Astrocyte (in vitro differentiated cells and primary cell): ENCODE measurements at regions not wholly inside any gene's neighbourhood (a gene's known extent, or its start where the extent isn't known, plus 50 kb on each side); places are given as distances from the start of the nearest gene placed in this dataset.
"Not testable (repeated sequence)": the region's sequence is repeated elsewhere in the genome, so short reads cannot be mapped to it uniquely, and the experiment has no call there.

ENCODE experiments used
- EZH2 ChIP-seq: IDR thresholded peaks from 2 replicates; pipeline ENCODE4 v1.6.1; 2012; ENCODE audit warnings: mild to moderate bottlenecking, low read length, inconsistent platforms; ENCODE audit not compliant: insufficient read depth
- TF ChIP-seq, protein P1 (sequence below): IDR thresholded peaks from 2 replicates; pipeline ENCODE4 v1.5.1; 2011; ENCODE audit warnings: low read depth, mild to moderate bottlenecking, inconsistent platforms, low read length, moderate library complexity; ENCODE audit not compliant: insufficient read depth

DNA sequence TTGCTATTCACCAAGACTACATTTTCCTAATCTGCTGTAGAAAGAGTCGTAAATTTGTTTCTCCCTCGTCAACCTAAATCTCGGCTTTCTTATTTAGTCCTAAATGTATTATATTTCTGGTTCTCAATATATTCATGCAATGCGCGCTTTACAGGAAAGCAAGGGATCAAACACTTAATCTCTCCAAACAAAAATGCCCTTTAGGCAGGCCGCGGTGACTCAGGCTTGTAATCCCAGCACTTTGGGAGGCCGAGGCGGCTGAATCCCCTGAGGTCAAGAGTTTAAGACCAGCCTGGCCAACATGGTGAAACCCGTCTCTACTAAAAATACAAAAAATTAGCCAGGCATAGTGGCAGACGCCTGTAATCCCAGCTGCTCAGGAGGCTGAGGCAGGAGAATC, 376.0 kb downstream of the PPP4R3C start:
- TF ChIP-seq, protein P1, sequence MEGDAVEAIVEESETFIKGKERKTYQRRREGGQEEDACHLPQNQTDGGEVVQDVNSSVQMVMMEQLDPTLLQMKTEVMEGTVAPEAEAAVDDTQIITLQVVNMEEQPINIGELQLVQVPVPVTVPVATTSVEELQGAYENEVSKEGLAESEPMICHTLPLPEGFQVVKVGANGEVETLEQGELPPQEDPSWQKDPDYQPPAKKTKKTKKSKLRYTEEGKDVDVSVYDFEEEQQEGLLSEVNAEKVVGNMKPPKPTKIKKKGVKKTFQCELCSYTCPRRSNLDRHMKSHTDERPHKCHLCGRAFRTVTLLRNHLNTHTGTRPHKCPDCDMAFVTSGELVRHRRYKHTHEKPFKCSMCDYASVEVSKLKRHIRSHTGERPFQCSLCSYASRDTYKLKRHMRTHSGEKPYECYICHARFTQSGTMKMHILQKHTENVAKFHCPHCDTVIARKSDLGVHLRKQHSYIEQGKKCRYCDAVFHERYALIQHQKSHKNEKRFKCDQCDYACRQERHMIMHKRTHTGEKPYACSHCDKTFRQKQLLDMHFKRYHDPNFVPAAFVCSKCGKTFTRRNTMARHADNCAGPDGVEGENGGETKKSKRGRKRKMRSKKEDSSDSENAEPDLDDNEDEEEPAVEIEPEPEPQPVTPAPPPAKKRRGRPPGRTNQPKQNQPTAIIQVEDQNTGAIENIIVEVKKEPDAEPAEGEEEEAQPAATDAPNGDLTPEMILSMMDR: not testable (repeated sequence)
- TF ChIP-seq EZH2: not testable (repeated sequence)
